ENCODE measurements at regions not wholly inside any gene's neighbourhood (a gene's known extent, or its start where the extent isn't known, plus 50 kb on each side); places are given as distances from the start of the nearest gene placed in this dataset.

DNA sequence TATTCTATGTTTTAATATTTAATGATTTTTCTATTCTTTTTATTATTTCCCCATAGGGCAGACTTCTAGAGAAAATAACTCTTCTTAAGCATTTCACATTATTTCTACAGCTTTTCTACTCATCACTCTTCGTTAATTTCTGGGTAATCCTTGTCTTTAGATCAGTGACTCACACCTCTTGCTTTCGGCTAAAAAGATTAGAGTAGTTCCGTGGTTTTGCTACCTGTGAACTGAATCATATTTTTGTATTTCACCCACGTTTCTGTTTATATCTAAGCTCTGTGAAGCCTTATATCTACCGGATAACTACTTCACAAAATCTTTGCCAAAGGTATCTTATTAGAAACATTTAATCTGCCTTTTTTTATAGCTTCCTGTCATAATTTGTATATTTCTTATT is 685.5 kb upstream of the FSHR start:
- TF ChIP-seq, protein P1, sequence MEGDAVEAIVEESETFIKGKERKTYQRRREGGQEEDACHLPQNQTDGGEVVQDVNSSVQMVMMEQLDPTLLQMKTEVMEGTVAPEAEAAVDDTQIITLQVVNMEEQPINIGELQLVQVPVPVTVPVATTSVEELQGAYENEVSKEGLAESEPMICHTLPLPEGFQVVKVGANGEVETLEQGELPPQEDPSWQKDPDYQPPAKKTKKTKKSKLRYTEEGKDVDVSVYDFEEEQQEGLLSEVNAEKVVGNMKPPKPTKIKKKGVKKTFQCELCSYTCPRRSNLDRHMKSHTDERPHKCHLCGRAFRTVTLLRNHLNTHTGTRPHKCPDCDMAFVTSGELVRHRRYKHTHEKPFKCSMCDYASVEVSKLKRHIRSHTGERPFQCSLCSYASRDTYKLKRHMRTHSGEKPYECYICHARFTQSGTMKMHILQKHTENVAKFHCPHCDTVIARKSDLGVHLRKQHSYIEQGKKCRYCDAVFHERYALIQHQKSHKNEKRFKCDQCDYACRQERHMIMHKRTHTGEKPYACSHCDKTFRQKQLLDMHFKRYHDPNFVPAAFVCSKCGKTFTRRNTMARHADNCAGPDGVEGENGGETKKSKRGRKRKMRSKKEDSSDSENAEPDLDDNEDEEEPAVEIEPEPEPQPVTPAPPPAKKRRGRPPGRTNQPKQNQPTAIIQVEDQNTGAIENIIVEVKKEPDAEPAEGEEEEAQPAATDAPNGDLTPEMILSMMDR (IDR thresholded peaks at IDR 0.05): no peak
- no peak for TF ChIP-seq SIN3A (IDR thresholded peaks at IDR 0.05; ENCODE audit: borderline replicate concordance, insufficient read depth, low read depth, low read length)

Measured in Panc1 (cell line).